ENCODE measurements at regions not wholly inside any gene's neighbourhood (a gene's known extent, or its start where the extent isn't known, plus 50 kb on each side); places are given as distances from the start of the nearest gene placed in this dataset.

DNA sequence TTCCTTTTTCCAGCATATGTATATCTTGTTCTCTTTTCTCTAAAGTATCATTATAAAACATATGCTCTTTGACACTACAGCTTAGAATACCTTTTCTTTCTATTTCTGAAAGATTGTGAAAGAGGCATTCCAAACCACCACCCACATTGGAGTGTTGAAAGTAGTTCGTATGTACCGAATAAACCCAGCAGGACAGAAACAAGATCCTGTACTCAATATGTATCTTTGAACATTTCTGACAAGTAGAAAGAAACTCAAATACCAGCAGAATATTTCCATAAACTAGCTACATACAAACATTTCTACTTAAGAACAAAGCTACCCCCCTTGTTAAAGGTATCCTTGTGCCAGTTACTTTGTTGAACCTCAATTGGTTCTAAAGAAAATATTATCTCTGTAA, 415.3 kb upstream of the ALCAM start:
- Histone ChIP-seq H3K4me2 (ENCODE audit: control insufficient read depth, insufficient read depth) (no peak overlapping the region), H3K9ac (ENCODE audit: control insufficient read depth, insufficient read depth, low read length) (no peak overlapping the region), H3K4me1 (ENCODE audit: control insufficient read depth, insufficient read depth, low read length) (no peaks in the 10 kb centered on the region), H3K36me3 (ENCODE audit: control insufficient read depth in 2 of 2, insufficient read depth in 2 of 2, low read length in 1 of 2) (no peaks in the 10 kb centered on the region), H3K4me3 (no peak overlapping the region), H3K27me3 (replicated peaks in 1 of 2; ENCODE audit: control insufficient read depth in 2 of 2, insufficient read depth in 2 of 2, low read length in 1 of 2) (no peaks in the 10 kb centered on the region), H3K27ac (ENCODE audit: control insufficient read depth, insufficient read depth) (no peak overlapping the region), H4K20me1 (ENCODE audit: control insufficient read depth, insufficient read depth) (no peaks in the 10 kb centered on the region), H3K79me2 (ENCODE audit: control insufficient read depth, insufficient read depth, low read length) (no peaks in the 10 kb centered on the region), H3K9me3 (replicated peaks; ENCODE audit: control insufficient read depth, insufficient read depth, low read length) (no peaks in the 10 kb centered on the region), H2AFZ (ENCODE audit: control insufficient read depth, low read depth, low read length) (no peak overlapping the region)
- ChIA-PET CTCF (no interaction called here), RAD21 (ENCODE audit: unreplicated experiment) (no interaction called here), SMC1A (ENCODE audit: uncharacterized antibody, unreplicated experiment) (interaction anchor here (1.1 kb wide), 1 partner anchor 354 kb away, joined by 3 read pairs; no protein-coding TSS in a partner anchor), POLR2A (no interaction called here)
- no peak for TF ChIP-seq BCLAF1 (IDR thresholded peaks at IDR 0.05)
- no peak for TF ChIP-seq IRF3 (IDR thresholded peaks at IDR 0.05)
- no peak for TF ChIP-seq E4F1 (IDR thresholded peaks at IDR 0.05; ENCODE audit: borderline replicate concordance, partially characterized antibody)
- no peak for TF ChIP-seq SMARCA5 (IDR thresholded peaks at IDR 0.05)
- TF ChIP-seq, protein P1, sequence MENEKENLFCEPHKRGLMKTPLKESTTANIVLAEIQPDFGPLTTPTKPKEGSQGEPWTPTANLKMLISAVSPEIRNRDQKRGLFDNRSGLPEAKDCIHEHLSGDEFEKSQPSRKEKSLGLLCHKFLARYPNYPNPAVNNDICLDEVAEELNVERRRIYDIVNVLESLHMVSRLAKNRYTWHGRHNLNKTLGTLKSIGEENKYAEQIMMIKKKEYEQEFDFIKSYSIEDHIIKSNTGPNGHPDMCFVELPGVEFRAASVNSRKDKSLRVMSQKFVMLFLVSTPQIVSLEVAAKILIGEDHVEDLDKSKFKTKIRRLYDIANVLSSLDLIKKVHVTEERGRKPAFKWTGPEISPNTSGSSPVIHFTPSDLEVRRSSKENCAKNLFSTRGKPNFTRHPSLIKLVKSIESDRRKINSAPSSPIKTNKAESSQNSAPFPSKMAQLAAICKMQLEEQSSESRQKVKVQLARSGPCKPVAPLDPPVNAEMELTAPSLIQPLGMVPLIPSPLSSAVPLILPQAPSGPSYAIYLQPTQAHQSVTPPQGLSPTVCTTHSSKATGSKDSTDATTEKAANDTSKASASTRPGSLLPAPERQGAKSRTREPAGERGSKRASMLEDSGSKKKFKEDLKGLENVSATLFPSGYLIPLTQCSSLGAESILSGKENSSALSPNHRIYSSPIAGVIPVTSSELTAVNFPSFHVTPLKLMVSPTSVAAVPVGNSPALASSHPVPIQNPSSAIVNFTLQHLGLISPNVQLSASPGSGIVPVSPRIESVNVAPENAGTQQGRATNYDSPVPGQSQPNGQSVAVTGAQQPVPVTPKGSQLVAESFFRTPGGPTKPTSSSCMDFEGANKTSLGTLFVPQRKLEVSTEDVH (IDR thresholded peaks at IDR 0.05; ENCODE audit: low read depth, partially characterized antibody), result no peak
- BruUV-seq (replicated peaks), result no TSS peak
- 95% methylated on average over 2 of the region's 2 CpGs for WGBS (ENCODE audit: insufficient coverage, insufficient replicate concordance, low lambda C conversion rate, missing lambda C conversion rate)
- intact Hi-C loops (cut with micrococcal nuclease; ENCODE audit: unreplicated experiment), result no loop called here
- in situ Hi-C loops (cut with MboI), result no loop called here
- DNase-seq (ENCODE audit: low read depth, low spot score), result no peak
- FAIRE-seq, result no peak
- ATAC-seq, result no peak
